KMS-11 (cell line): ENCODE measurements at regions not wholly inside any gene's neighbourhood (a gene's known extent, or its start where the extent isn't known, plus 50 kb on each side); places are given as distances from the start of the nearest gene placed in this dataset.
"Not testable (repeated sequence)": the region's sequence is repeated elsewhere in the genome, so short reads cannot be mapped to it uniquely, and the experiment has no call there.

Source experiments
- H2AFZ ChIP-seq: fragments of 200-600 bp; sonication (generic); 2 replicates; pipeline ENCODE4 v1.6.1; 2016; ENCODE audit warnings: antibody characterized with exemption, mixed run types, low read depth
- H3K27ac ChIP-seq: fragments of 200-600 bp; sonication (generic); 2 replicates; pipeline ENCODE4 v1.6.1; 2016; ENCODE audit warnings: mild to moderate bottlenecking, mixed run types
- H3K27me3 ChIP-seq: fragments of 200-600 bp; sonication (generic); 2 replicates; pipeline ENCODE4 v1.6.1; 2017; ENCODE audit warnings: mild to moderate bottlenecking, low read depth, mixed run types, moderate library complexity; ENCODE audit not compliant: insufficient read depth
- H3K36me3 ChIP-seq: fragments of 200-600 bp; sonication (generic); 2 replicates; pipeline ENCODE4 v1.6.1; 2017; ENCODE audit warnings: mild to moderate bottlenecking, mixed run types; ENCODE audit not compliant: insufficient read depth
- H3K4me1 ChIP-seq: fragments of 200-600 bp; sonication (generic); 2 replicates; pipeline ENCODE4 v1.6.1; 2016; ENCODE audit warnings: mild to moderate bottlenecking, low read depth, mixed run types; ENCODE audit not compliant: poor library complexity, severe bottlenecking
- H3K4me2 ChIP-seq: fragments of 200-600 bp; sonication (generic); 2 replicates; pipeline ENCODE4 v1.7.0; 2016; ENCODE audit warnings: mild to moderate bottlenecking, mixed run types
- H3K4me3 ChIP-seq: fragments of 200-600 bp; sonication (generic); IDR thresholded peaks from 2 replicates; pipeline ENCODE4 v1.6.1; 2017; ENCODE audit warnings: low read depth, low read length, mixed read lengths; ENCODE audit not compliant: insufficient read depth
- H3K79me2 ChIP-seq: fragments of 200-600 bp; sonication (generic); 2 replicates; pipeline ENCODE4 v1.6.1; 2016; ENCODE audit warnings: low read depth, mixed run types; ENCODE audit not compliant: insufficient read depth
- H3K9ac ChIP-seq: fragments of 200-600 bp; sonication (generic); 2 replicates; pipeline ENCODE4 v1.6.1; 2016; ENCODE audit warnings: mild to moderate bottlenecking, mixed run types
- H4K20me1 ChIP-seq: fragments of 200-600 bp; sonication (generic); 2 replicates; pipeline ENCODE4 v1.6.1; 2016; ENCODE audit warnings: mild to moderate bottlenecking, mixed run types; ENCODE audit not compliant: insufficient read depth
- CTCF ChIP-seq: fragments of 200-600 bp; sonication (generic); conservative IDR thresholded peaks from 2 replicates; pipeline ENCODE4 v1.6.1; 2017; ENCODE audit warnings: low read depth, mild to moderate bottlenecking, antibody characterized with exemption, low read length, moderate library complexity, mixed read lengths

- no peaks in the 10 kb centered on the region for H3K4me1 ChIP-seq
- peaks cover 20% of the 10 kb centered on the region; the same call in 1 of the 2 replicates for H3K27me3 ChIP-seq
- no peak for TF ChIP-seq CTCF
- no peak overlapping the region for H3K4me3 ChIP-seq
- H3K27ac ChIP-seq: no peak overlapping the region
- no peak overlapping the region for H3K4me2 ChIP-seq
- H4K20me1 ChIP-seq: no peaks in the 10 kb centered on the region
- no peak overlapping the region for H2AFZ ChIP-seq
- no peak overlapping the region for H3K9ac ChIP-seq
- H3K36me3 ChIP-seq: no peaks in the 10 kb centered on the region
- no peaks in the 10 kb centered on the region for H3K79me2 ChIP-seq
These were observed 63.3 kb upstream of the RTL6 start for GRCh38 chr22:44561139-44561840.

DNA sequence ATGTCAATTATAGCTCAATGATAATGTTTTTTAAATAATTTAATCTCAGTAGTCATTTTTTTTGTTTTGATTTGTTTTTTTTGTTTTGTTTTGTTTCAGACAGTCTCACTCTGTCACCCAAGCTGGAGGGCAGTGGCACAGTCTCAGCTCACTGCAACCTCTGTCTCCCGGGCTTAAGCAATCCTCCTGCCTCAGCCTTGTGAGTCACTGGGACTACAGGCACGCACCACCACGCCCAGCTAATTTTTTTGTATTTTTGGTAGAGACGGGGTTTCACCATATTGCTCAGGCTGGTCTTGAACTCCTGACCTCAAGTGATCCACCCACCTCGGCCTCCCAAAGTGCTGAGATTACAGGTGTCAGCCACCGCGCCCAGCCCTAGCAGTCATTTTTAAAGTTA, 60.6 kb upstream of the RTL6 start:
- H3K9ac ChIP-seq, H3K4me3 ChIP-seq, H4K20me1 ChIP-seq, H3K79me2 ChIP-seq, H3K4me2 ChIP-seq, H2AFZ ChIP-seq, H3K36me3 ChIP-seq, H3K4me1 ChIP-seq, H3K27ac ChIP-seq: not testable (repeated sequence)
- peaks cover 20% of the 10 kb centered on the region; the same call in 1 of the 2 replicates for H3K27me3 ChIP-seq

DNA sequence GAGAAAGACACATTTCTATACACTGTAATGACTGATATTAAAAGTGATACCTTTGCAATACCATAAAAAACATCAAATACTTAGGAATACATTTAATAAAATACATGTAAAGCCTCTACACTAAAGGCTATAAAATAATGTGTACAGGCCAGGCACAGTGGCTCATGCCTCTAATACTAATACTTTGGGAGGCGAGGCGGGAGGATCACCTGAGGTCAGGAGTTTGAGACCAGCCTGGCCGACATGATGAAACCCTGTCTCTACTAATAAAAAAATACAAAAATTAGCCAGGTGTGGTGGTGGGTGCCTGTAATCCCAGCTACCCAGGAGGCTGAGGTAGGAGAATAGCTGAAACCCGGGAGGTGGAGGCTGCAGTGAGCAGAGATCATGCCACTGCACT, 59.8 kb upstream of the RTL6 start:
- H3K79me2 ChIP-seq, H4K20me1 ChIP-seq, H2AFZ ChIP-seq, H3K4me2 ChIP-seq, H3K27ac ChIP-seq, H3K4me3 ChIP-seq, H3K9ac ChIP-seq, H3K36me3 ChIP-seq, H3K4me1 ChIP-seq: not testable (repeated sequence)
- peaks cover 18% of the 10 kb centered on the region; the same call in 1 of the 2 replicates for H3K27me3 ChIP-seq

DNA sequence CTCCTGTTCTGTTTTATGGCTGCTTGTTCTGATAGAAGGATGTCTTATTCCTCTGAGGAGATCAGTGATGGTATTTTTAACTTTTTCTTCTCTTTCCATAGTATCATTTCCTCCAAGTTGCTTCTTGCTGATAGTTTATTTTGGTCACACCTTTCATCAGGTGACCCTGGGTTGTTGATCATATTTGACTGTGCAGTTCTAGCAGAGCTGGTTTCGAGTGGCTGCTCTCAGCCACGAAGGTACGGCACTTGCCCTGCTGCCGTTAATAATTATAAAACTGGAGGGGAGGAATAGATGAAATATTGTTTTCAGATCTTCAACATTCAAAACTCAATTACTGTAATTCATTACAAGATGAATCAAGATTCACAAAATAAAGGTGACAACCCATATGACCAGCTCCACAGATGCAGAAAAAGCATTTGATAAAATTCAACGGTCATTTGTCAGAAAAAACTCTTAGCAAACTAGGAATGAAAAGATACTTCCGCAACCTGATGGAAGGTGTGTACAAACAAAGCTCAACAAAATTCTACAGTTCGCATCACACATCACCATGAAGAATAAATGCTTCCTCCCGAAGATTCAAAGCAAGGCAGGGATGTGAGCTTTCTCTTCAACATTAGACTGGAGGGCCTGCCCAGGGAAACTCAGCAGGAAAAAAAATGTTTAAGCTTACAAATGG, 59.2 kb upstream of the RTL6 start:
- Histone ChIP-seq H4K20me1 (no peaks in the 10 kb centered on the region), H3K79me2 (no peaks in the 10 kb centered on the region), H3K4me1 (no peaks in the 10 kb centered on the region), H3K9ac (no peak overlapping the region), H3K36me3 (no peaks in the 10 kb centered on the region), H3K4me2 (no peak overlapping the region), H2AFZ (no peak overlapping the region), H3K27me3 (peaks cover 17% of the 10 kb centered on the region; the same call in 1 of the 2 replicates), H3K4me3 (no peak overlapping the region), H3K27ac (no peak overlapping the region)
- TF ChIP-seq CTCF: no peak

DNA sequence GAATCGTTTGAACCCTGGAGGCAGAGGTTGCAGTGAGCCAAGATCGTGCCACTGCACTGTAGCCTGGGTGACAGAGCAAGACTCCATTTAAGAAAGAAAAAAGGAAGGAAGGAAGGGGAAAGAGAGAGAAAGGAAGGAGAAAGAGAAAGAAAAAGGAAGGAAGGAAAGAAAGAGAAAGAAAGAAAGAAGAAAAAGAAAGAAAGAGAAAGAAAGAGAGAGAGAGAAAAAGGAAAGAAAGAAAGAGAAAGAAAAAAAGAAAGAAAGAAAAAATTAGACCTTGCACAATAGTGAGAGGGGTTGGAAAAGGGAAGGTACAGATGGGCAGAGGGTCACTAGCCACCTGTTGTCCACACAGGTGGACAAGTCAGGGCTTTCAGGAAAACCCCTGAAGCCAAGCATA, 57.6 kb upstream of the RTL6 start:
- Histone ChIP-seq H3K4me2 (no peak overlapping the region), H4K20me1 (no peaks in the 10 kb centered on the region), H3K9ac (no peak overlapping the region), H3K36me3 (no peaks in the 10 kb centered on the region), H3K4me3 (no peak overlapping the region), H3K27me3 (peaks cover 9% of the 10 kb centered on the region; the same call in 1 of the 2 replicates), H3K27ac (no peak overlapping the region), H3K4me1 (no peaks in the 10 kb centered on the region), H3K79me2 (no peaks in the 10 kb centered on the region), H2AFZ (no peak overlapping the region)
- TF ChIP-seq CTCF: no peak
